Loucy (cell line): ENCODE measurements at regions not wholly inside any gene's neighbourhood (a gene's known extent, or its start where the extent isn't known, plus 50 kb on each side); places are given as distances from the start of the nearest gene placed in this dataset.
A peak's percentile ranks its signal among the peaks of the same experiment; 100 is the strongest.

Experiments used
- H2AFZ ChIP-seq: fragments of 200-600 bp; sonication (generic); 2 replicates; pipeline ENCODE4 v1.6.0; 2016; ENCODE audit warnings: antibody characterized with exemption, mild to moderate bottlenecking, low read length, moderate library complexity
- H3F3A ChIP-seq: fragments of 200-600 bp; 2 replicates; pipeline ENCODE4 v1.6.0; 2016; ENCODE audit warnings: antibody characterized with exemption, low read depth, mild to moderate bottlenecking
- H3K27me3 ChIP-seq: fragments of 200-600 bp; sonication (generic); 2 replicates; pipeline ENCODE4 v1.6.1; 2014; ENCODE audit warnings: low read length, mild to moderate bottlenecking; ENCODE audit not compliant: insufficient read depth, poor library complexity, severe bottlenecking
- H3K36me3 ChIP-seq: fragments of 200-600 bp; sonication (generic); 2 replicates; pipeline ENCODE4 v1.6.1; 2016; ENCODE audit warnings: low read length; ENCODE audit not compliant: insufficient read depth
- H3K4me1 ChIP-seq: fragments of 200-600 bp; sonication (generic); 2 replicates; pipeline ENCODE4 v1.5.1; 2014; ENCODE audit warnings: low read length, mild to moderate bottlenecking; ENCODE audit not compliant: insufficient read depth, poor library complexity, severe bottlenecking
- H3K4me2 ChIP-seq: fragments of 200-600 bp; sonication (generic); 2 replicates; pipeline ENCODE4 v1.6.0; 2014; ENCODE audit warnings: antibody characterized with exemption, low read length, low read depth, mild to moderate bottlenecking; ENCODE audit not compliant: poor library complexity, severe bottlenecking
- H3K4me3 ChIP-seq: fragments of 200-600 bp; sonication (generic); 2 replicates; pipeline ENCODE4 v1.5.1; 2014; ENCODE audit warnings: low read length, mild to moderate bottlenecking, mixed read lengths; ENCODE audit not compliant: poor library complexity, severe bottlenecking
- H3K79me2 ChIP-seq: fragments of 200-600 bp; sonication (generic); 2 replicates; pipeline ENCODE4 v1.6.1; 2014; ENCODE audit warnings: low read length; ENCODE audit not compliant: insufficient read depth
- H3K9ac ChIP-seq: fragments of 200-600 bp; sonication (generic); 2 replicates; pipeline ENCODE4 v1.6.0; 2014; ENCODE audit warnings: mild to moderate bottlenecking, low read depth, low read length, moderate library complexity; ENCODE audit not compliant: poor library complexity, severe bottlenecking
- H3K9me2 ChIP-seq: fragments of 200-600 bp; sonication (generic); replicated peaks from 2 replicates; pipeline ENCODE4 v1.6.1; 2016; ENCODE audit warnings: low read depth, low read length, mixed read lengths
- H3K9me3 ChIP-seq: fragments of 200-600 bp; sonication (generic); 2 replicates; pipeline ENCODE4 v1.6.1; 2014; ENCODE audit warnings: mild to moderate bottlenecking, antibody characterized with exemption, low read length, low read depth; ENCODE audit not compliant: insufficient read depth
- H4K20me1 ChIP-seq: fragments of 200-600 bp; sonication (generic); 2 replicates; pipeline ENCODE4 v1.6.0; 2014; ENCODE audit warnings: antibody characterized with exemption, low read length, mild to moderate bottlenecking; ENCODE audit not compliant: insufficient read depth, poor library complexity, severe bottlenecking
- EZH2phosphoT487 ChIP-seq: fragments of 200-600 bp; IDR thresholded peaks from 2 replicates; pipeline ENCODE4 v1.6.1; 2018; ENCODE audit warnings: antibody characterized with exemption, mild to moderate bottlenecking, moderate library complexity, borderline replicate concordance
- TF ChIP-seq, protein P1 (sequence below): fragments of 200-600 bp; sonication (generic); conservative IDR thresholded peaks from 2 replicates; pipeline ENCODE4 v1.5.1; 2014; ENCODE audit warnings: mild to moderate bottlenecking, antibody characterized with exemption, low read length

DNA sequence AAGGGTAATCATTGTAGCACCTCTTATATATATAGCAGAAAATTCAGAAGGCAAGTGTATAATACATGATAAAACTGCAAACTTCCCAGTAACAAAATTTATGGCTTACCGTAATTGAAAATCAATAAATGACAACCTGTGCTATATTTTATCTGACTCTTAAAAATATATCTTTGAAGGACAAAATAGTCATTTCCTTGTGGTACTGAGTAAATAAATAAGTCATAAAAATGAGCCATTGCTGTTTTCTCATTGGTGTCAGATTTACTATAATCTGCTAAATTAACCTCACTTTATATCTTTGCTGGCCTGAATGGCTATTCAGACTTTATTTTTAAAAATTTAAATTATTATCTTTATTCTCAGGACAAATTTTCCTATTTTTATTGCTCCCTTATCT, 1319.1 kb upstream of the SPRY2 start:
- Histone ChIP-seq H3K4me2 (no peak overlapping the region), H2AFZ (no peak overlapping the region)
- TF ChIP-seq, protein P1, sequence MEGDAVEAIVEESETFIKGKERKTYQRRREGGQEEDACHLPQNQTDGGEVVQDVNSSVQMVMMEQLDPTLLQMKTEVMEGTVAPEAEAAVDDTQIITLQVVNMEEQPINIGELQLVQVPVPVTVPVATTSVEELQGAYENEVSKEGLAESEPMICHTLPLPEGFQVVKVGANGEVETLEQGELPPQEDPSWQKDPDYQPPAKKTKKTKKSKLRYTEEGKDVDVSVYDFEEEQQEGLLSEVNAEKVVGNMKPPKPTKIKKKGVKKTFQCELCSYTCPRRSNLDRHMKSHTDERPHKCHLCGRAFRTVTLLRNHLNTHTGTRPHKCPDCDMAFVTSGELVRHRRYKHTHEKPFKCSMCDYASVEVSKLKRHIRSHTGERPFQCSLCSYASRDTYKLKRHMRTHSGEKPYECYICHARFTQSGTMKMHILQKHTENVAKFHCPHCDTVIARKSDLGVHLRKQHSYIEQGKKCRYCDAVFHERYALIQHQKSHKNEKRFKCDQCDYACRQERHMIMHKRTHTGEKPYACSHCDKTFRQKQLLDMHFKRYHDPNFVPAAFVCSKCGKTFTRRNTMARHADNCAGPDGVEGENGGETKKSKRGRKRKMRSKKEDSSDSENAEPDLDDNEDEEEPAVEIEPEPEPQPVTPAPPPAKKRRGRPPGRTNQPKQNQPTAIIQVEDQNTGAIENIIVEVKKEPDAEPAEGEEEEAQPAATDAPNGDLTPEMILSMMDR = no peak
- no peak for TF ChIP-seq EZH2phosphoT487

DNA sequence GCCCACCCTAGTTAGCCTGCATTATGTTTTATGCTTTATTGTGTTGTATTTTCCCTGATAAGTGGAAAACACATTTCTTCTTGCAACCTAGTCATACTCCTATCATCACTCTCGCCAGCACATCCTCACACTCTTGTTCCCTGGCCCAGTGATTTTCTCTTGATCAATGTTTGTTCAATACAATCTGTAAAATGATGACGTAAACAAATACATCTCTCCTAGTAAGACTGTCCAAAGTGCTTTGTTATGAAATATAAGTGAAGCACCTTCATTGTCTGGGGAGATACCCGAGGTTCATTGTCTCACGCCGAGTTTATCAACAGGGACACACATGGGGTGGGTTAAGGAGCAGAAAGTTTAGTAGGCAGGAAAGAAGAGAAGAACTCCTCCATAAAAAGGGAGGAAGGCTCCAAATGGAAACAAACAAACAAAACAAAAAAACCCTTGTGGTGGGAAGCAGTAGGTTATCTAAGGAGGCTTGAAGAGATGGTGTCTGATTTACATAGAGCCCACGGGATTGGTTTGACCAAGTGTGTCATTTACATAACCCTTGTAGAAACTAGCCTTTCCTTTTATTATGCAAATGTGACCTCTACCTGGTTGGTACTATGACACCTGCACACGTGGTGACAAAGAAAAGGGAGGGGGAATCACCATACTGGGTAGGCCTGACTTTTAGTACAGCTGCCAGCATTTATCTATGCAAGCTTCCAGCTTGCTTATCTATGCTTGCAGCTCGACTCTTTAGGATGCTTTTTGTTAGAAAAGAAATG, 1317.9 kb upstream of the SPRY2 start:
- no peaks in the 10 kb centered on the region for H3K79me2 ChIP-seq
- no peak overlapping the region for H3K4me2 ChIP-seq
- H3K9ac ChIP-seq = no peak overlapping the region
- H3K27me3 ChIP-seq = no peaks in the 10 kb centered on the region
- H3K4me3 ChIP-seq = no peak overlapping the region
- H3F3A ChIP-seq = no peaks in the 10 kb centered on the region
- H3K9me2 ChIP-seq = 0 out of 2 replicates have a peak, but pooled peaks cover 2% of the 10 kb centered on the region
- H3K4me1 ChIP-seq = no peaks in the 10 kb centered on the region
- H3K36me3 ChIP-seq = no peaks in the 10 kb centered on the region
- no peaks in the 10 kb centered on the region for H3K9me3 ChIP-seq
- H2AFZ ChIP-seq = no peak overlapping the region
- no peaks in the 10 kb centered on the region for H4K20me1 ChIP-seq
- no peak for TF ChIP-seq EZH2phosphoT487
- TF ChIP-seq, protein P1 = no peak

More for the DNA sequence above, 1319.1 kb upstream of the SPRY2 start:
- H3K36me3 ChIP-seq = no peaks in the 10 kb centered on the region
- H3K4me3 ChIP-seq = no peak overlapping the region
- no peaks in the 10 kb centered on the region for H3K79me2 ChIP-seq
- H3K9me2 ChIP-seq = 0 out of 2 replicates have a peak, but pooled peaks cover 2% of the 10 kb centered on the region
- no peak overlapping the region for H3K9ac ChIP-seq
- no peaks in the 10 kb centered on the region for H4K20me1 ChIP-seq
- H3K27me3 ChIP-seq = no peaks in the 10 kb centered on the region
- H3K4me1 ChIP-seq = no peaks in the 10 kb centered on the region
- no peaks in the 10 kb centered on the region for H3K9me3 ChIP-seq
- no peaks in the 10 kb centered on the region for H3F3A ChIP-seq

DNA sequence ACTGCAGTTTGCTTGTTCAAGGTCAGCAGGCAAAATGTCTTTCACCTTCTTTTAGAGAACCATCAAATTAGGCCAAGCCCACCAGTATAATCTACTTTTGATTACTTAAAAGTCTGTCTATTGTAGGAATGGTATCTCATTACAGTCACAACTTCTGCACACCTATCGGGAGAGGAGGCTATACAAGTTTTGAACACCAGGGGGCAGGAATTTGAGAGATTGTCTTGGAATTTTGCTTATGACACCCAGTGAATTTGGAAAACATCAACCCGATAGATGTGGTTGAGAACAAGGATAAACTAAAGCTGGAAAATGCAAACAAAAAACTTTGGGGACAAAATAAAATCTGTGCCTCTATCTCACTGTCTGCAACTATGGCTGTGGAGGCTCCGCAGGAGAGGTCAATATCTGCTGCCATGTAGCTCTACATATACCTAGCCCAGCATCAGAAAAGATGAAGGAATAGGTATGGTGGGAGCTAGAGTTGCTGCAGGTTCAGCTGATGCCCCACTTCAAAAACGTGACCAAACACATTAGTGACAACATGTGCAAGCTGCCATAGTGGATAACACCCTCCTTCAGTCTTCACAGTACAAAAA, 1299.2 kb upstream of the SPRY2 start:
- no peak overlapping the region for H3K9ac ChIP-seq
- H2AFZ ChIP-seq = no peak overlapping the region
- H3K9me2 ChIP-seq = no peaks in the 10 kb centered on the region
- no peaks in the 10 kb centered on the region for H3K36me3 ChIP-seq
- H3K9me3 ChIP-seq = no peaks in the 10 kb centered on the region
- TF ChIP-seq, protein P1 = peak; percentile 85
- no peak for TF ChIP-seq EZH2phosphoT487
- H3K4me3 ChIP-seq = no peak overlapping the region
- H3K4me2 ChIP-seq = no peak overlapping the region
- no peaks in the 10 kb centered on the region for H3K27me3 ChIP-seq
- H3K79me2 ChIP-seq = no peaks in the 10 kb centered on the region
- H4K20me1 ChIP-seq = no peaks in the 10 kb centered on the region
- H3F3A ChIP-seq = no peaks in the 10 kb centered on the region
- H3K4me1 ChIP-seq = no peaks in the 10 kb centered on the region
